Amniotic epithelial cell (primary cell): ENCODE measurements at regions not wholly inside any gene's neighbourhood (a gene's known extent, or its start where the extent isn't known, plus 50 kb on each side); places are given as distances from the start of the nearest gene placed in this dataset.

ENCODE experiments used
- DNase-seq: peaks from one replicate; pipeline ENCODE4 v3.0.0-alpha.2; 2010; ENCODE audit warnings: low read depth

DNA sequence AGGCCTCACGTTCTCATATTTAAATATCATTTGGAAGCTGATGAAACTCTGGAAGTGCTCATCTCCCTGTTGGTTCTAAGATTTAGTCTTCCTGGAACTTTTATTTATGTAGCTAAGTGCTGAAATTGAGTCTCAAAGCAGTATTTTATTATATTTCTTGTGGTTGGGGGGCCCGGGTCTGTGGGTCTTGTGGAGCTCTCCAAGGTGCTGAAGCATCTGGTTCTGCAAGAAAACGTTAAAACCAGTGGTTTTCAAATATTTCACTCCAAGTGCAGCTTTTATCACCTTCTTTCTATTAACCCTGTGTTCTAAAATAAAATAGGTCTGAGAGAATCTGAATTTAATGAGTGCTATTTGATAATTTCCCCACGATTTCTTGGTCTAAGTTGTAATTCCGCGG, 1404.8 kb downstream of the TBC1D22A start:
- DNase-seq = no peak

DNA sequence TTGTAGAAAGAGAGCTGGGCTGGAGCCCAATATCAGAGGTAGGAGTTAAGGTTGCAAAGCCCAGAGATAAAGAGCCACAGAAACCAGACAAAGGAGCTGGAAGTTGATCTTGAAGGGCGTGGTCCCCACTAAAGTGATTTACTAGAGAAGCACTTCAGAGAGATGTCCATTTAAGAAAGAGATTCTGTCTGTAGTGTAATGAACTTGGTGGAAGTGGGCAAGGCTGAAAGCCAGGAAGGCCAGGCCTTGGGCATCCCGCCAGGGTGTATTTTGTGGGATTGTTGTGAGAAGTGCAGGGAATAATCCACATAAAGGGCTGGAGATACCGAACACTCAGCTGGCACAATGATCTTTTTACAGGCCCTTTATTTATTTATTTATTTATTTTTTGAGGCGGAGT, 1398.8 kb downstream of the TBC1D22A start:
- DNase-seq = no peak

DNA sequence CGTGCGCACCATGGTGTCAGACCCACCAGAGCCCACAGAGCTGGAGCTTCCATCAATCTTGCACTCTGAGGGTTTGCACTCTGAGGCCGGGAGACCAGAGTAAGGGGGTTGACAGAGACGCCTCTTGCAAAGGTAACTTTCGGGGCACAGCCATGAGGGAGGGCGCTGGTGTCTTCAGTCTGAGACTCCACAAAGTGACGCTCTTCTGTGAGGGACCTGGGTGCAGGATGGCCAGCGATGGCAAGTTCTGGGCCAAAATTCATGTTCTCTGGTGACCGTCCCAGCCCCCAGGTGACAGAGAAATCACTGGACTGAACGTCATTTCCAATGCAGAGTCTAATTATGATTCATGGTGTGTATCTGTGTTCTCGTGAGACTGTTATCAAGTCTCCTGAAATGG, 1395.2 kb downstream of the TBC1D22A start:
- no peak for DNase-seq

DNA sequence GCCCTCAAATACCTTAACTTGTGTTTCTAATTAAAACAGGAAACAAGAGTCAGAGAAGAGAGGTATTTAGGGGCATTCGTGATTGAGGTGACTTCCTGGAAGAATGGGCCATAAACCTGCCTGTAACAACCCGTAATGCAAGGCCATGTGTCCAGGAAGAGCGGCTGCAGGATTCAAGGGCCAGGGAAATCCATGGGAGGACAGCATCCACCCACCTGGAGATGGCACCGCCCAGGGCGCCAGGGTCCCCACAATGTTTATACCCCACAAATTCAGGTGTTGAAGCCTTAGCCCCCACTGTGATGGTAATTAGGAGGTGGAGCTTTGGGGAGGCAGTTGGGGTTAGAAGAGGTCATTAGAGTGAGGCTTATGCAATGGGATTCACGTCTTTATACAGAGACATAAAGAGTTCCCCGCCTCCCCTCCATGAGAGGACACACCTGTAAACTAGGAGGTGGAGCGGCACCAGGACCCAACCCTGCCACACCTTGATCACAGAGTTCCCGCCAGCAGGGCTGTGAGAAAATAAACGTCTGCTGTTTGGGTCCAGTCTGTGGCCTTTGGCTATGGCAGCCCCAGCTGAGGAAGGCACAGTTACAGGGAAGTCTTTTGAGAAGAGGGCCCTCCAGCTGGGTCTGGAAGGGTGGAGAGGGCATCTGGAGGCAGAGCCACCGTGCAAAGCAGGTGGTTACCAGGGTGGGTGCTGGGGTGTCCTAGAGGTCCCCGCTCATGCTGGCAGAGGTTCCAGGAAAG, 1394.3 kb downstream of the TBC1D22A start:
- no peak for DNase-seq

GRCh38 chr22:48155446-48155845, 1393.0 kb downstream of the TBC1D22A start:
- no peak for DNase-seq

- no peak for DNase-seq
These were observed 1392.4 kb downstream of the TBC1D22A start for GRCh38 chr22:48154943-48155240.

GRCh38 chr22:48154169-48154942, 1391.9 kb downstream of the TBC1D22A start:
- DNase-seq = no peak

GRCh38 chr22:48153726-48154125, 1391.3 kb downstream of the TBC1D22A start:
- no peak for DNase-seq

DNA sequence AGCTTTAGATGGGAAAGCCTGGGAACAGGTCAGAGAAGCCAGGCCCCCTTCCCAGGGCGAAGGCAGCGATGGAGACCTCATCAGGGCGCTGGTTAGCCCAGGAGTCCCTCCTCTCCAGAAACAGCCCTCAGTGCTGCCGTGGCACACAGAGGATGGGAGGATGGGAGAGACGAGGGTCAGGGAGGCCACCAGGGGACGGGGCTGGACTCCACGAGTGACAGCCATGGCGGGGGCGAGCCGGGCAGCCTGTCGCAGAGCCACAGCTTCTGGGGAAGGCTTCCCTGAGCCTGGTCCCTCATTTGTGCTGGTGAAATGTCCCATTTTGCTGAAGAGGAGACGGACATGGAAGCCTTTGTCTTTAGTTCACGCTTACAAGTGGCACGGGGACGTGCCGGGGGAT, 1390.5 kb downstream of the TBC1D22A start:
- no peak for DNase-seq

DNA sequence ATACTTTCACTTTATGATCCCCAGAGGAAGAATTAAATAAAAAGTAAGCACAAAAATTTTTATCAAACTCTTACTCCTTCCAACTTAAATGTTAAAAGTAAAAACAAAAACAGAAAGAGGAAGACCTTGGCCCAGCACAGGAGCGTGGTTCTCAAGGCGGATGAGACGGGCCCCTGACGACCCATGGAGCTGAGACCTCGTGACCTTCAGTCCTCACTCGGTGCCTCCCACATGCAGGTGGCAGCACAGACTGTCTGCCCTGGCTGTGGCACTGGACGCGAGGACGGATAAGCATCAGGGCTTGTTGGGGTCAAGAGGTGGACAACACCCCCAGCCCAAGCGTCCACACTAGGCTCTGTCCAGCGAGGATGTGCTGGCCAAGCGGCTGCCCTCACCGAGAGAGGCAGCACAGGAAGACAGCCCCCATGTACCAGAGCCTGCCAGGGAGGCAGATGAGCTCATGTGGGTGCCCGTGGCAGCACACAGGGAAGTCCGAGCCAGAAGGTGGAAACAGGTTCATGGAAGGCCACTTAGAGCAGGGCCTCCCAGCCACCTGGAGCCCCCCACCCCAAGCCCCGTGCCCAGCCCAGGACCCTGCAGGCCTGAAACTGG, 1389.8 kb downstream of the TBC1D22A start:
- no peak for DNase-seq

DNA sequence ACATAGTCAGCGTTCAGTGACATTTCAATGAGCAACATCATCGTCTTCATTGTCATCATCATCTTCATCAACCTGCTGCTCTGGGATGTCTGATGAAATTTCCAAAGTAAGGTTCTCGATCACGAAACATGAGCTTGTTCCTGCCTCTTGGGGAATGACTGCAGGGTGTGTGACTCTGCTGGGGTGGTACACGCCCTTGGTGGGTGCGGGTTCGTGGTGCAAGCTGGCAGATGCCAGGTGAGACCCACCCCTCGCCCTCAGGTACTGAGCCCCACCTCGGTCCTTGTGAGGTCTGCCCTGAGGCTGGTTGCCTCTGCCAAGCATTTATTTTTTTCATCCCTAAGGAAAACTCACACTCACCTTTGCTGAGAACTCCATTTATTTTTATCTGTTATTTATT, 1389.2 kb downstream of the TBC1D22A start:
- DNase-seq = no peak

GRCh38 chr22:48147831-48148230, 1385.4 kb downstream of the TBC1D22A start:
- DNase-seq = no peak

DNA sequence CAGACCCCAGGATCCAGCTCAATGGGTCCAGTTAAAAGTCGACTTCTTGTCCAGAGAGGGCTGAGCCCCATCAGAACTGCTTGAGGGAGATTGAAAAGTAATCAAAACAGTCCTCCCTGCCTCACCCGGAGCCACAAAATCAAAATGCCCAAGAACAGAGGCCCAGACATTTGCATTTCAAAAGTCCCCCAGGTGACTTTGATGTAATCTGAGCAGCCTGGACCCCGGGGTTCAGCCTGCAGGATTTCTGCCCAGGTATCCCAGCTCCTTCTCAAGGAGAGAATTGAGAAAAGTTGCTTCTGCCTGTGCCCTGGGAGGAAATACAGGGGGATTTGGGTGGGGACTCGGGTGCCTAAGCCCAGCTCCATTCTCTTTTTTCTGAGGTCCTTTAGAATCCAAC, 1385.0 kb downstream of the TBC1D22A start:
- no peak for DNase-seq

DNA sequence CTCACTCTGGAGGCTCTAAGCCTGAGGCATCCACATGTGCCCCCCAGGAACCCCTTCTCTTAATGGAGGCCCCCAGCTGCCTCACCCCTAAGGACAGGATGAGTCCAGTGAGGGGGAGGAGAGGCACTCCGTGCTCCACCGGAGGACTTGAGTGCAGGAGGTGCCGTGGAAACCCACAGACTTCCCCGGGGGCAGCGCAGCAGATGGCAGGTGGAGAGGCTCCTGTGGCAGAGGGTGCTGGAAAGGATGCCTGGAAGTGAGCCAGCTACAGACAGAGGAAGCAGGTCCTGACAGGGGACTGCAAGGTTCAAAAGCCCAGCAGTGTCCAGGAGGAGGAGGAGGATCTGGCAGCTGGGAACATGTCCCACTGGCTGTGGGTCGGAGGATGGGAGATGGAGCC, 1384.0 kb downstream of the TBC1D22A start:
- no peak for DNase-seq

DNA sequence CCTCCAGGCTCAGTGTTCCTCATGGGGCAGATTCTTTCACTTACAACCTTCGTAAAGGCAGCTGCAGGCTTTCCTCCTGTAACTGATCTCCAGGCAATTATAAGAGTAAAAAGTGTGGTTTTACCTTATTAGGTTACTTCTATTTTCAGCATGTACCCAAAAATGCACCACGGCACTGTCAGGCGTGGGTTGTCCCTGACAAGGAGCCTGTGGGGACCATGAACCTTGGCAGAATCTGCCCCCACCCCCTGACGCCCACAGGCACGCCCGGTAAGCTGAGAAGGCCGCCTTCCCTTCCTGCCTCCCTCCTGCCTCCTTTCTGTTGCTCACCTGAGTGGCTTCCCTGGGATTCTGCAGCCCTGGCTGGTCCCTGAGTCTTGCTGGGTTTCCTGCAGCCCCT, 1383.3 kb downstream of the TBC1D22A start:
- no peak for DNase-seq

- DNase-seq = no peak
These were observed 1381.9 kb downstream of the TBC1D22A start for GRCh38 chr22:48144318-48144717.

DNA sequence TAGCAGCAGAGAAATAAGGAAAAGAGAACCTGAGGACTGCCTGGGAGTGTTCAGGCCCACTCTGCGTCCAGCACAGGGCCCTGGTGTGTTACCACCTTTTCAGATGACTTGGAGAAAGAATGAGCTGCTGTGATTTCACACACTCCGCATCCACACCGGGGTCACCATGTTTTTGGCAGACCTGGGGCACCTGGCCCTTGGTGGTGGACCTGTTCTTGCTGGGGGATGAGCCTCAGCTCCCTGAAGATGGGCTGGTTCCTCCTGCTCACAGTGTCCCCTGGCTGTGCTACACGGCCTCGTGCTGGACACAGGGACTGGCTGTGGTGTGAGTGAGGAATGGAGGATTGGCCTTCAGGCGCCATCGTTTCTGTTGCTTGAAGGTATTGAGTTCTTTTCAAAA, 1381.4 kb downstream of the TBC1D22A start:
- DNase-seq = no peak

GRCh38 chr22:48142388-48142787, 1379.9 kb downstream of the TBC1D22A start:
- DNase-seq = no peak

DNA sequence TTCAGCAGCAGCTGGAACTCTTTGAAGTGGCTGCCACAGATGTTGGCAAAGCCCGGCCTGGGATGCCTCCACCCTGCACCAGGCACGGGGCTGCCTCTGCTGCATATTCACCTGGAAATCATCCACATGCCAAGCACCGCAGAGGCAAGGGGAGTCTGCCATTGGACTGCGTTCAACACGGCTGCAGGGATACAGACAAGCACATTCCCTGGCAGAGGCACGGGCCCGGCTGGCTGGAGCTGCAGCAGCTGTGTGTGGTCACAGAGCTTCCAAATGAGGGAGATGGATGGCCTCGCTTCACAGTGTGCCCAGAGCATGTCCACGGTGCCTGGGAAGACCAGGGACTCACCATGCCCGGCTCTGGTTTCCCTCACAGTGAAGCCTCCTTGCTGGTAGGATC, 1378.9 kb downstream of the TBC1D22A start:
- DNase-seq = no peak

DNA sequence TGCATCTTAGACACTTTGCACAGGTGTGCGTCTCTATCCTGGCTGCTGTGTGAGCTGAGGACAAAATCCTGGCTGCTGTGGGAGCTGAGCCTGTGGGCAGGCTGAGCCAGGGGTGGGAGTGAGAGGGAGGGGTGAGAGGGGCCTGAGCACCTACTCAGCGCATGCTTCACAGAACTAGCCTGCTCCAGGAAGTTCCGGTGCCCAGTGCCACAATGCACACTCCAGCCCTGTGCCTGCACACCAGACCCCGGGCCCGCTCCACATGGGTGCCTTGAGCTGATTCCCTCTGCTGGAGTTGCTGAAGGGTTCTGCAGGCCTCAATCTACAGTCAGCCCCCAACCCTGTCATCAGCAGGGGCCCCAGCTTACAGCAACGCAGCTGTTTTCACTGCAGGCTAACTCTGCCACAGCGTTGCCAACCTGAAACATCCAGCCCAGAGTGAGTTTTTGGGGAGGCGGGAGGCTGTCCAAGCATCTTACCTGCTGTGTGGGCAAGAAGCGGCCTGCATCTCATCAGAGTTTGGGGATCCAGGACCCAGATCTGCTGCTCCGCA, 1377.9 kb downstream of the TBC1D22A start:
- DNase-seq = no peak

GRCh38 chr22:48139776-48140175, 1377.3 kb downstream of the TBC1D22A start:
- no peak for DNase-seq

GRCh38 chr22:48138855-48139254, 1376.4 kb downstream of the TBC1D22A start:
- no peak for DNase-seq

GRCh38 chr22:48138427-48138826, 1376.0 kb downstream of the TBC1D22A start:
- no peak for DNase-seq
